Adrenal gland (tissue), 9 donors: ENCODE measurements at regions not wholly inside any gene's neighbourhood (a gene's known extent, or its start where the extent isn't known, plus 50 kb on each side); places are given as distances from the start of the nearest gene placed in this dataset.
"Not testable (repeated sequence)": the region's sequence is repeated elsewhere in the genome, so short reads cannot be mapped to it uniquely, and the experiment has no call there.

ENCODE experiments used
- DNase-seq, 7 donors: peaks; one replicate each; pipeline ENCODE4 v3.0.0-alpha.2; 2019 to 2020
- H3K27ac ChIP-seq, 5 donors: fragments of 200-600 bp; sonication (generic) in 4 of 5; 1 replicate in 3 of 5; 2 replicates in 2 of 5; pipeline versions ENCODE4 v1.5.1 to v1.8.0; 2016 to 2020; ENCODE audit warnings: mild to moderate bottlenecking in 1 of 5
- H3K27me3 ChIP-seq: fragments of 200-600 bp; 2 replicates; pipeline ENCODE4 v1.8.0; 2021
- H3K36me3 ChIP-seq, 2 donors: fragments of 200-600 bp; replicated peaks in 1 of 2; 1 replicate in 1 of 2; 2 replicates in 1 of 2; pipeline versions ENCODE4 v1.5.1 to v1.8.0; 2018 to 2022
- H3K4me1 ChIP-seq, 2 donors: fragments of 200-600 bp; replicated peaks in 1 of 2; 1 replicate in 1 of 2; 2 replicates in 1 of 2; pipeline versions ENCODE4 v1.5.1 to v1.8.0; 2018 to 2021
- H3K4me3 ChIP-seq, 4 donors: fragments of 200-600 bp; sonication (generic) in 3 of 4; one replicate each; pipeline ENCODE4 v1.5.1; 2016 to 2018
- H3K9me3 ChIP-seq, 3 donors: fragments of 200-600 bp; sonication (generic) in 1 of 3; replicated peaks in 1 of 3; 1 replicate in 2 of 3; 2 replicates in 1 of 3; pipeline versions ENCODE4 v1.5.1 to v1.8.0; 2016 to 2021
- CTCF ChIP-seq, 6 experiments: fragments of 450-650 bp in 4 of 6; fragments of 200-600 bp in 2 of 6; sonication (generic) in 1 of 6; IDR thresholded peaks; 1 replicate in 5 of 6; 2 replicates in 1 of 6; pipeline versions ENCODE4 v1.5.1 to v1.8.0; 2016 to 2021; ENCODE audit warnings: antibody characterized with exemption in 6 of 6, mild to moderate bottlenecking in 2 of 6, moderate library complexity in 1 of 6
- POLR2A ChIP-seq, 2 donors: fragments of 450-650 bp; IDR thresholded peaks; one replicate each; pipeline ENCODE4 v1.6.1; 2017; ENCODE audit warnings: antibody characterized with exemption in 2 of 2, mild to moderate bottlenecking in 2 of 2, moderate library complexity in 1 of 2
- WGBS, 4 donors: extraction: QIAGEN DNeasy Blood & Tissue Kit in 2 of 4; methylation state at CpG; one replicate each; pipeline versions ENCODE4 v1.1.5 to v1.1.7; 2013 to 2017; 5-methylcytosine and 5-hydroxymethylcytosine counted together
- intact Hi-C, 2 donors: fragments of 100-400 bp; cut with DNase I; formaldehyde crosslinking; loops; one replicate each; pipeline versions ENCODE4 v1.14.1 to v1.15.0; 2022 to 2023
- donor health status: healthy with polysubstance abuse.
- donor health status: Bipolar disorder and iron deficiency.
- donor health status: DM: yes; HTN: yes; CAD: no.
- donor health status: DM: no; HTN: no; CAD: no.
- donor health status: DM: no; HTN: no; CAD: no.

- TF ChIP-seq POLR2A (IDR thresholded peaks at IDR 0.05) (no peak), CTCF (IDR thresholded peaks at IDR 0.05) (peak in 4 of 6 experiments; percentile 12 to 36 (median 14))
- 61 to 80% (median 72%) methylated on average over 2 of the region's 2 CpGs for WGBS, 4 donors
- Histone ChIP-seq H3K27me3 (no peaks in the 10 kb centered on the region), H3K36me3 (no peaks in the 10 kb centered on the region), H3K4me1 (no peaks in the 10 kb centered on the region), H3K4me3 (no peak overlapping the region), H3K27ac (no peak overlapping the region), H3K9me3 (peaks cover 0 to 2% (median 0%) of the 10 kb centered on the region in 3 donors)
- DNase-seq, result no peak
- intact Hi-C loops, result no loop called here
These were observed 1401.4 kb downstream of the EFNA5 start for GRCh38 chr5:106269252-106269843.

GRCh38 chr5:106267256-106267655, 1403.5 kb downstream of the EFNA5 start:
- WGBS, 4 donors, result 69 to 80% (median 73%) methylated on average over 3 of the region's 3 CpGs
- Histone ChIP-seq H3K4me3 (no peak overlapping the region), H3K9me3 (peaks cover 0 to 2% (median 0%) of the 10 kb centered on the region in 3 donors), H3K36me3 (no peaks in the 10 kb centered on the region), H3K27ac (no peak overlapping the region), H3K27me3 (no peaks in the 10 kb centered on the region), H3K4me1 (no peaks in the 10 kb centered on the region)
- intact Hi-C loops, result no loop called here
- no peak for TF ChIP-seq CTCF (IDR thresholded peaks at IDR 0.05)
- TF ChIP-seq POLR2A (IDR thresholded peaks at IDR 0.05), result no peak
- DNase-seq, result no peak

GRCh38 chr5:106262395-106262794, 1408.3 kb downstream of the EFNA5 start:
- Histone ChIP-seq H3K27me3 (no peaks in the 10 kb centered on the region), H3K36me3 (no peaks in the 10 kb centered on the region), H3K4me3 (no peak overlapping the region), H3K4me1 (no peaks in the 10 kb centered on the region), H3K9me3 (peaks cover 0 to 2% (median 0%) of the 10 kb centered on the region in 3 donors), H3K27ac (no peak overlapping the region)
- intact Hi-C loops, result no loop called here
- TF ChIP-seq CTCF (IDR thresholded peaks at IDR 0.05), result no peak
- TF ChIP-seq POLR2A (IDR thresholded peaks at IDR 0.05), result no peak
- no peak for DNase-seq

GRCh38 chr5:106259431-106260090, 1411.2 kb downstream of the EFNA5 start:
- H3K27ac ChIP-seq, DNase-seq, H3K9me3 ChIP-seq, intact Hi-C loops, H3K36me3 ChIP-seq, H3K4me3 ChIP-seq, H3K27me3 ChIP-seq, H3K4me1 ChIP-seq: not testable (repeated sequence)
- WGBS, 4 donors, result 73 to 84% (median 81%) methylated on average over 11 of the region's 11 CpGs
